ENCODE measurements at regions not wholly inside any gene's neighbourhood (a gene's known extent, or its start where the extent isn't known, plus 50 kb on each side); places are given as distances from the start of the nearest gene placed in this dataset.

GRCh38 chr9:85397005-85397404 is 344.7 kb downstream of the AGTPBP1 start:
- TF ChIP-seq EP300 (IDR thresholded peaks at IDR 0.05) (no peak), POLR2AphosphoS5 (IDR thresholded peaks at IDR 0.05) (no peak), POLR2A (IDR thresholded peaks at IDR 0.05) (no peak)
- TF ChIP-seq, protein P1, sequence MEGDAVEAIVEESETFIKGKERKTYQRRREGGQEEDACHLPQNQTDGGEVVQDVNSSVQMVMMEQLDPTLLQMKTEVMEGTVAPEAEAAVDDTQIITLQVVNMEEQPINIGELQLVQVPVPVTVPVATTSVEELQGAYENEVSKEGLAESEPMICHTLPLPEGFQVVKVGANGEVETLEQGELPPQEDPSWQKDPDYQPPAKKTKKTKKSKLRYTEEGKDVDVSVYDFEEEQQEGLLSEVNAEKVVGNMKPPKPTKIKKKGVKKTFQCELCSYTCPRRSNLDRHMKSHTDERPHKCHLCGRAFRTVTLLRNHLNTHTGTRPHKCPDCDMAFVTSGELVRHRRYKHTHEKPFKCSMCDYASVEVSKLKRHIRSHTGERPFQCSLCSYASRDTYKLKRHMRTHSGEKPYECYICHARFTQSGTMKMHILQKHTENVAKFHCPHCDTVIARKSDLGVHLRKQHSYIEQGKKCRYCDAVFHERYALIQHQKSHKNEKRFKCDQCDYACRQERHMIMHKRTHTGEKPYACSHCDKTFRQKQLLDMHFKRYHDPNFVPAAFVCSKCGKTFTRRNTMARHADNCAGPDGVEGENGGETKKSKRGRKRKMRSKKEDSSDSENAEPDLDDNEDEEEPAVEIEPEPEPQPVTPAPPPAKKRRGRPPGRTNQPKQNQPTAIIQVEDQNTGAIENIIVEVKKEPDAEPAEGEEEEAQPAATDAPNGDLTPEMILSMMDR (IDR thresholded peaks at IDR 0.05), result no peak
- 87 to 95% (median 91%) methylated on average over 6 of the region's 6 CpGs for WGBS, 5 donors
- intact Hi-C loops (cut with DNase I; ENCODE audit: low total_unique reads), result no loop called here

GRCh38 chr9:85392260-85392659 is 349.5 kb downstream of the AGTPBP1 start:
- WGBS, 5 donors, result 37 to 62% (median 54%) methylated on average over 5 of the region's 5 CpGs
- Histone ChIP-seq H3K36me3 (no peaks in the 10 kb centered on the region), H3K27me3 (no peaks in the 10 kb centered on the region), H3K9me3 (no peaks in the 10 kb centered on the region), H3K4me3 (no peak overlapping the region), H3K27ac (no peak overlapping the region), H3K4me1 (no peaks in the 10 kb centered on the region)
- peak in 1 of 2 donors; percentile 7 for DNase-seq
- intact Hi-C loops (cut with DNase I; ENCODE audit: low total_unique reads), result no loop called here
- TF ChIP-seq, protein P1 (IDR thresholded peaks at IDR 0.05), result no peak
- TF ChIP-seq POLR2A (IDR thresholded peaks at IDR 0.05) (no peak), POLR2AphosphoS5 (IDR thresholded peaks at IDR 0.05) (no peak), EP300 (IDR thresholded peaks at IDR 0.05) (no peak)

More at GRCh38 chr9:85397005-85397404, 344.7 kb downstream of the AGTPBP1 start:
- no peak for DNase-seq
- no peaks in the 10 kb centered on the region for H3K4me1 ChIP-seq
- no peak overlapping the region for H3K27ac ChIP-seq
- H3K9me3 ChIP-seq, result peaks cover 0 to 3% (median 0%) of the 10 kb centered on the region in 4 donors
- peaks cover 0 to 13% (median 0%) of the 10 kb centered on the region in 3 donors for H3K27me3 ChIP-seq
- no peak overlapping the region for H3K4me3 ChIP-seq
- no peaks in the 10 kb centered on the region for H3K36me3 ChIP-seq

GRCh38 chr9:85377731-85378289 is 363.9 kb downstream of the AGTPBP1 start:
- Histone ChIP-seq H3K27me3 (no peaks in the 10 kb centered on the region), H3K27ac (no peak overlapping the region), H3K36me3 (no peaks in the 10 kb centered on the region), H3K4me3 (no peak overlapping the region), H3K9me3 (no peaks in the 10 kb centered on the region), H3K4me1 (no peaks in the 10 kb centered on the region)
- DNase-seq, result no peak
- intact Hi-C loops (cut with DNase I; ENCODE audit: low total_unique reads), result no loop called here
- WGBS, 5 donors, result 51 to 65% (median 62%) methylated on average over 2 of the region's 2 CpGs
- TF ChIP-seq EP300 (IDR thresholded peaks at IDR 0.05) (no peak), POLR2A (IDR thresholded peaks at IDR 0.05) (no peak), POLR2AphosphoS5 (IDR thresholded peaks at IDR 0.05) (no peak)
- TF ChIP-seq, protein P1 (IDR thresholded peaks at IDR 0.05), result no peak

DNA sequence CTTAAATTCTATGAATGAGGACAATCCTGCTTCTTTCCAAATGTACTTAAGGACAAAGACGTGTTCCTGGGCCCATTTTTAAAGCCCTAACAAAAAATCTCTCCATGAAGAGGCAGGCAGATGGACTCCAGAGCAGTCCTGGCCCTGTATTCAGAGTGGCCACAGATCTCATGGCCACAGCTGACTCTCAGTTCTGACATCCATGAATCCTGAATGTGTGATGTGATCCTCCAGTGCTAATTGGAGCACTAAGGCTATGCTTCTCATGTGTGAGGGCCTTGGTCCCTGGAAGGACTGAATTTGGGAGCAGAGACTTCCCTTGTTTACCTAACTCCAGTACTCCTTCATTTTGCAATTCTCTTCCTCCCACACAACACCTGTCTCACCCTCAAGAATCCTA is 373.0 kb downstream of the AGTPBP1 start:
- 58 to 82% (median 71%) methylated on average over 1 of the region's 1 CpG for WGBS, 5 donors
- Histone ChIP-seq H3K27me3 (no peaks in the 10 kb centered on the region), H3K9me3 (no peaks in the 10 kb centered on the region), H3K36me3 (no peaks in the 10 kb centered on the region), H3K4me3 (no peak overlapping the region), H3K4me1 (no peaks in the 10 kb centered on the region), H3K27ac (no peak overlapping the region)
- no peak for DNase-seq
- TF ChIP-seq POLR2AphosphoS5 (IDR thresholded peaks at IDR 0.05) (no peak), POLR2A (IDR thresholded peaks at IDR 0.05) (no peak), EP300 (IDR thresholded peaks at IDR 0.05) (no peak)
- TF ChIP-seq, protein P1 (IDR thresholded peaks at IDR 0.05), result no peak
- intact Hi-C loops (cut with DNase I; ENCODE audit: low total_unique reads), result no loop called here
